Activated CD8-positive, alpha-beta memory T cell treated with anti-CD3 and anti-CD28 coated beads, Interleukin-2, amount 50 U/mL, for 24 hours (primary cell): ENCODE measurements at regions not wholly inside any gene's neighbourhood (a gene's known extent, or its start where the extent isn't known, plus 50 kb on each side); places are given as distances from the start of the nearest gene placed in this dataset.

Experiments used
- DNase-seq: peaks from one replicate; pipeline ENCODE4 v3.0.0-alpha.2; 2020; ENCODE audit errors: extremely low read depth

GRCh38 chr3:68057637-68058320, 403.4 kb upstream of the SUCLG2 start:
- DNase-seq, result peak; percentile 36

GRCh38 chr3:68056556-68056955, 402.1 kb upstream of the SUCLG2 start:
- DNase-seq, result no peak

- DNase-seq, result no peak
These were observed 400.8 kb upstream of the SUCLG2 start for GRCh38 chr3:68055215-68055614.

GRCh38 chr3:68049776-68050175, 395.4 kb upstream of the SUCLG2 start:
- DNase-seq, result no peak

- DNase-seq, result no peak
These were observed 391.6 kb upstream of the SUCLG2 start for GRCh38 chr3:68045976-68046375.

- no peak for DNase-seq
These were observed 379.5 kb upstream of the SUCLG2 start for GRCh38 chr3:68033867-68034266.

DNA sequence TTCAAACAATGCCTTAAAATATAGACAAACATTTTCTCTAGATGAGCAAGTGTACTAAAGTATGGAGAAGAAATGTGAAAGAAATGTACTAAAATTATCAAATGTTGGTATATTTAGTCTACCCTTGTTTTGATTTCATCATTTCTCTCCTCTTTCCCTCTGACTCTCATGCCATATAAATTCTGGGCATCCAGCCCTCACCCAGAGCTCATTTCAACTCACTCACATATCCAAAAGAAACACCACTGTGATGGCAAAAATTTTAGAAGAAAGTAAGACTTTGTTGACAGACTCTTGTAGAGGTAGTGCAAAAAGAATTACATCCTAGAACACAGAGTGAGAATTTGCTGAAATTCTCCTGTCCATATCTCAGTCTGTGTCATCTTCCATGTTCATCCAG, 377.8 kb upstream of the SUCLG2 start:
- DNase-seq, result no peak

DNA sequence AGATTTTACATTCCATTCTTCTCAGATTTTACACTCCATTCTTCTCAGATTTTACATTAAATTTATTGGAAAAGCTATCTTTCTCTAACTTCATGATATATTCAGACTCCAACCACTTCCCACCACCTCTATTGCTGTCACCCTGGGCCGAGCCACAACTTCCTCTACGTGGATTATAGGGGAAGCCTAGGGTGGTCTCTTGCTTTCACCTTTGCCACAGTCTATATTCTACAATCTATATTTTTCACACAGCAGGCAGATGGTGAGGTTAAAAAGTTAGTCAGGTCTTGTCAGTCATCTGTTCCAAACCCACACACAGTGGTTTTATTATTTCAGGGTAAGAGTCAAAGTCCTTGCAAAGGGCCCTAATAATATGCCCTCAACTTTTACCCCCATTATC, 370.8 kb upstream of the SUCLG2 start:
- no peak for DNase-seq

DNA sequence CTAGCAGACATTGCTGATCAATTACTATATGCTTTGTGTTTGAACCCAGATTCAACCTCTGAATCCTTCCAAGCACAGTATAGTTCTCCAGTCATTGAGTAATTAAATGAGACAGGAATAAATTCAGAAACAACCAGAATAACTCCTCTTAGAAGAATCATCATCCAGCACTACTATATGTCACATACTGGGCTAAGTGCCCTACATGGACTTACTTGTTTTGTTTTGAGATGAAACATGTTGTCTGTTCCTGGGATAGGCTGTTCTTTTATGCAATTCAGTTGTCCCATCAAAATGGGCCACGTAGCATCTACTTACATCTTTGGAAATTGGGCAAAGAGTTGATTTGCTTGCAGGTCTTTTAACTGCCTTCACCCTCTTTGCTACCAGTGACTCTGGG, 365.5 kb upstream of the SUCLG2 start:
- DNase-seq, result no peak

- DNase-seq, result no peak
These were observed 363.9 kb upstream of the SUCLG2 start for GRCh38 chr3:68018275-68018674.

GRCh38 chr3:68017069-68017468, 362.7 kb upstream of the SUCLG2 start:
- DNase-seq, result no peak

GRCh38 chr3:68009900-68010299, 355.5 kb upstream of the SUCLG2 start:
- no peak for DNase-seq

DNA sequence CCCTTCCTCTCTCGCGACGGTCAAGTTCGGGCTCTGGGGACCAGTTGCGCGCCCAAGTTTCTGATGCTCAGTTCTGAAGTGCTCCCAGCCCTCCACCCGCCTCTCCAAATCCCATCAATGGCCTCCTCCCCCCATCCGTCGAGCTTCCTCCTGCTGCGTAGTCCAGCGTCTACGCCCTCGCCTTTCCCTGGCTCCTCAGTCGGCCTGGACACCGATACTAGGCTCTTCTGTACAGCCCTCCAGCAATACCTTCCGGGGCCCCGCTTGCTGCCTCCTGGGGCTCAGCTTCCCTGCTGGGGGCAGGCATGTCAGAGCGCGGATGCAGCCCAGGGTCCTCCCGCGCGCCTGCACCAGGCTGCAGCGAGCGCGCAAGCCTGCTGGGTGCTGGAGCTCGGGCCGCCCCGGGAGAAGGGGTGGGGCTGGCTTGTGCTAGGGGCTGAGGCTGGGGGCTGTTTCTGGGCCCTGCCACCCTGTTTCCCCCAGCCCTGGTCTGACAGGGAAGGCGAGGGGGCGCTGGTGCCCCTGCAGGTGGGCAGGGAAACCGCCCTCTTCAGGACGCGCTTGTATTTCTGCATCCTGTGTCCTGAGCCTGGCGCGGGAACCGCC, 353.3 kb upstream of the SUCLG2 start:
- DNase-seq, result no peak

GRCh38 chr3:68006646-68007045, 352.2 kb upstream of the SUCLG2 start:
- DNase-seq, result no peak

DNA sequence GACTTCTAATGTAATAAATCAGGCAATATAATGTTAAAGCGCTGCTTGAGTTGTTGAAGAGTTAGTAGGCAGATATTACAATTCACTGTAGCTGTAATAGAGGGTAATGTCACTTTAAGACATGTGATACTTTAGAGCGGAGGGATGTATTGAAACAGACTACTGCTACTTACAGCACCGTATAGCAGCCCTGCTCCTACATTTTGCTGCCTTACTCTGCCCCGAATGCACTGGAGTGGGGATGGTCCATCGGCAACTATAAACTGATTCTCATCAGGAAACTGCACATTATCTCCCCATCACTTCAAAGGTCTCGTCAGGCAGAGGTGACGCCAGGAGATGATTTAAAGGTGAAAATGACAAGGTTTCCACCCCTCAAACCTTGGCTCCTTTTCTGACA, 349.7 kb upstream of the SUCLG2 start:
- DNase-seq, result no peak

DNA sequence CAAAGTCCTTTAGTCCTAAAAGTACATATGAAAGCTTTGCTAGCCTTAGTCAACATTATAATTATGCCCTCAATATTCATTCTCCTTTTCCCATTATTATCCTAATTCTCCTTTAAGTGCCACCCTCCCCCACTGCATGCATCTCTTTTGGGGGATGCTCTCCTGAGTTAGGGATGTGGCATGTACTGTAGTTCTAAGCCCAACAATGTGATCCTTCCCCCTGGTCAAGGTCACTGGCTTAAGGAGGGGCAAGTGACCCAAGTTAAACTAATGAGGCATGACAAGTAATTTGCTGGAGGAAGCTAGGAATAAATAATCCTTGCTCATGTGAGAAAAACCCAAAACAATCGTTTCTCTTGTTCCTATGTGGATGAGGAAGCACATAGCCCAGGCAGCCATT, 343.9 kb upstream of the SUCLG2 start:
- no peak for DNase-seq

- no peak for DNase-seq
These were observed 340.8 kb upstream of the SUCLG2 start for GRCh38 chr3:67995206-67995605.

DNA sequence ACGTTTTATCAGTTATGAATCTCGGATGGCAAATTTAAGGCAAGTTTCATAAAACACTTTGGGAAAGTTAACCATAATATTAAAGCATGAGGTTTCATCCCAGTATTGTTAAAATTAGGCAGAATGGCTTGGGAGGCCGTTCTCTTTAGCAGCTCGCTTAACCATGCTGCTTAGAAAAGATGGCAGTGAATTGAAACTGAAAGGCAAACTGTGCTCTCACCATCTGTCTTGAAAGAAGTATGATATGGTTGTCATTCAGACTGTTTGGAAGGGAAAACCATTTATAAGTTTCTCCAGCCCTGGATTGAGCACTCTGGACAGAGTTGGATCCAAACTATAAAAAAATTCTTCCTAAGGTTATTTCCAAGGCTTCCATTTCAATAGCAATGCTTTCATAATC, 332.3 kb upstream of the SUCLG2 start:
- DNase-seq, result no peak

- DNase-seq, result no peak
These were observed 328.8 kb upstream of the SUCLG2 start for GRCh38 chr3:67983166-67983565.

- no peak for DNase-seq
These were observed 326.7 kb upstream of the SUCLG2 start for GRCh38 chr3:67981077-67981476.

DNA sequence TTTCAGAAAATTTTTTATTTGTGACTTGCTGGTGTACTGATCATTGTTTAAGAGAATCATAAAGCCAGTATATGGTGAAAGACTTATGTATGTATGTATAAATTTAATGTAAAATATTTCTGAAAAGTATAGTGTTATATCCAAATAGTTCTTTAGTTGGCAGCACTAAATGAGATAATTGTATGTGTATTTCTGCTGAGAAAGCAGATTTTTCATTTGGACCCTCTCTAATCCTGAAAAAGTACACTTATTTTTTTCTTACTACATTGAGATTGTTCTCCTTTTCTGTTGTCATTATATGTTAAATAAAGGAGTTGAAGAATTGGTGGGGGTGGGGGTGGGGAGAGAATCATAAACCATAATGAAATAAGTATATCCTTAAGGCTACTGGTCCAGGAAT, 324.9 kb upstream of the SUCLG2 start:
- DNase-seq, result no peak

GRCh38 chr3:67977762-67978161, 323.4 kb upstream of the SUCLG2 start:
- no peak for DNase-seq

- DNase-seq, result no peak
These were observed 322.3 kb upstream of the SUCLG2 start for GRCh38 chr3:67976663-67977062.

- no peak for DNase-seq
These were observed 310.2 kb upstream of the SUCLG2 start for GRCh38 chr3:67964596-67964995.
